Large intestine (tissue), 3 donors: ENCODE measurements at regions not wholly inside any gene's neighbourhood (a gene's known extent, or its start where the extent isn't known, plus 50 kb on each side); places are given as distances from the start of the nearest gene placed in this dataset.

Experiments
- DNase-seq, 2 donors: peaks; one replicate each; pipeline versions ENCODE4 v3.0.0 to v3.0.0-alpha.2; 2013
- H3K27ac ChIP-seq: one replicate; pipeline ENCODE4 v1.5.1; 2013; ENCODE audit warnings: low read length
- H3K27me3 ChIP-seq: 2 replicates; pipeline ENCODE4 v1.6.1; 2013; ENCODE audit warnings: low read length; ENCODE audit not compliant: control insufficient read depth, insufficient read depth
- H3K36me3 ChIP-seq: 2 replicates; pipeline ENCODE4 v1.6.1; 2013; ENCODE audit warnings: low read length; ENCODE audit not compliant: control insufficient read depth, insufficient read depth
- H3K4me1 ChIP-seq: one replicate; pipeline ENCODE4 v1.6.1; 2013; ENCODE audit warnings: low read length; ENCODE audit not compliant: control insufficient read depth, insufficient read depth
- H3K4me3 ChIP-seq: one replicate; pipeline ENCODE4 v1.5.1; 2013; ENCODE audit warnings: low read length
- H3K9me3 ChIP-seq: one replicate; pipeline ENCODE4 v1.6.1; 2013; ENCODE audit warnings: mild to moderate bottlenecking, low read depth, low read length, moderate library complexity; ENCODE audit not compliant: control insufficient read depth
- WGBS: methylation state at CpG from one replicate; pipeline ENCODE4 v1.1.5; 2013; ENCODE audit warnings: low lambda C conversion rate; ENCODE audit not compliant: insufficient coverage; 5-methylcytosine and 5-hydroxymethylcytosine counted together

GRCh38 chr4:35614120-35614519, 630.2 kb downstream of the ARAP2 start:
- H3K4me3 ChIP-seq: no peak overlapping the region
- H3K4me1 ChIP-seq: no peaks in the 10 kb centered on the region
- H3K9me3 ChIP-seq: no peaks in the 10 kb centered on the region
- no peak for DNase-seq
- H3K27ac ChIP-seq: no peak overlapping the region
- H3K27me3 ChIP-seq: no peaks in the 10 kb centered on the region
- no peaks in the 10 kb centered on the region for H3K36me3 ChIP-seq
- WGBS: 71% methylated on average over 2 of the region's 2 CpGs

DNA sequence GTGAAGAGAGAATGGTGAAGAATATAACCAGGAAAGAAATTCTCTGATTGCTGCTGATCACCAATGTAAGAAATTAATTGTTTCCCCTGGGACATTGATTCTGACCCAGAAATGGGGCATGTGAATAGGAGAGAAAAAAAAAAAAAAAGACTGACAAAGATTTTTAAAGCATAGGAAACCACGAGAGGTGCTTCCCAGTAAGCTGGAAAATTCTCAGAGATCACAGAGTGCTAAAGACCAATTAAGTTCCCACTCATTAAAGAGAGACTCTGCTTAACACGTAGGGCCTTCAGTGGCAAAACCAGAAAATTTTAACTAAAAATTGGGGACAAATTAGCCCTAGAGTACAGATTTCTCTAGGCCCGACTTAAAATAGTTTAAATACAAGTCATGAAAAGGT, 604.4 kb downstream of the ARAP2 start:
- Histone ChIP-seq H3K9me3 (no peaks in the 10 kb centered on the region), H3K36me3 (no peaks in the 10 kb centered on the region), H3K27ac (no peak overlapping the region), H3K4me1 (no peaks in the 10 kb centered on the region), H3K27me3 (no peaks in the 10 kb centered on the region), H3K4me3 (no peak overlapping the region)
- no peak for DNase-seq
- WGBS: no CpG with 5 or more reads among the region's 3 CpGs

DNA sequence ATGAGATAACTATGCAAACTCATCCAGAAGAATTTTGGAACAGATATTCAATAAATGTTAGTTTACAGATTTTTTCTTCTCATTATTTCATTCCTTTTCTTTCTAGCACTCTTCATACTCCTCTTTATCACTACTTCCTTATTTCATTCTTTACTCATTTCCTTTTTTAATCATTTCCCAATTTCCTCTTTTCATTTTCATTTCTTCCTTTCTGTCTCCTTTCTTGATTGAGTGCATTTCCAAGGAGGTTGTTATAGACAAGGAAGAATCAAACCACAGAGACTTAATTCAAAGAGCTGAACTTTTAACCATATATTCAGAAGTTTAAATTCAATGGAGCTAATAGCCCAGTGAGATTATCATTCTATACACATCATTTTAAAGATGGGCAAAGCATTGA, 600.7 kb downstream of the ARAP2 start:
- no peak overlapping the region for H3K4me3 ChIP-seq
- H3K27ac ChIP-seq: no peak overlapping the region
- no peaks in the 10 kb centered on the region for H3K4me1 ChIP-seq
- no peaks in the 10 kb centered on the region for H3K9me3 ChIP-seq
- no peaks in the 10 kb centered on the region for H3K27me3 ChIP-seq
- no peaks in the 10 kb centered on the region for H3K36me3 ChIP-seq
- DNase-seq: no peak

DNA sequence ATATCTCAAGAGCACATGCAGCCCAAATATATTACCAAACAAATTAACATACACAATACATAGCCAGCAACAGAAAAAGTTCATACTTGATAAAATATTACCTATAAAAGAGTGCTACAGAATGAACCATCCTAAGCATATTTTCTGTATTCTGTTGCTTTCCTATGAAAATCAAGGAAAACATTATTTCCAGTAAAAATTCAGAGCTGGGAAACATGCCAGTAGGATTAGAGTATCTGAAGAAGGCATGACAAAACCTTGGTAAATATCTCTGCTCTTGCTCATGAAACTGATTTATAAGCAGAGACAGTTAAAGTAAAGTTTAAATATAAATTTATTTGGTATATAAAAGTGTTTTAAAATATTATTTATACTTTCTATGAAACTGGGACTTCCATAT, 599.7 kb downstream of the ARAP2 start:
- Histone ChIP-seq H3K27ac (no peak overlapping the region), H3K4me1 (no peaks in the 10 kb centered on the region), H3K27me3 (no peaks in the 10 kb centered on the region), H3K9me3 (no peaks in the 10 kb centered on the region), H3K36me3 (no peaks in the 10 kb centered on the region), H3K4me3 (no peak overlapping the region)
- no peak for DNase-seq

DNA sequence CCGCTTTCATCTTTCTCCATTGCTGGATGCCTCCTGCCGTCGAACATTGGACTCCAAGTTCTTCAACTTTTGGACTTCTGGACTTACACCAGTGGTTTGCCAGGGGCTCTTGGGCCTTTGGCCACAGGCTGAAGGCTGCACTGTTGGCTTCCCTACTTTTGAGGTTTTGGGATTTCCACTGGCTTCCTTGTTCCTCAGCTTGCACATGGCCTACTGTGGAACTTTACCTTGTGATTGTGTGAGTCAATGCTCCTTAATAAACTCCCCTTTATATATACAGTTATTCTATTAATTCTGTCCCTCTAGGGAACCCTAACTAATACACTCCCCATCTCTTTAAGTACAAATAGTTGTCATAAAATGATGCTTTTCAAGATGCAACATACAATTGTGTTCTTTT, 595.3 kb downstream of the ARAP2 start:
- Histone ChIP-seq H3K4me3 (no peak overlapping the region), H3K36me3 (no peaks in the 10 kb centered on the region), H3K27me3 (no peaks in the 10 kb centered on the region), H3K9me3 (no peaks in the 10 kb centered on the region), H3K27ac (no peak overlapping the region), H3K4me1 (no peaks in the 10 kb centered on the region)
- WGBS: 100% methylated on average over 2 of the region's 3 CpGs
- no peak for DNase-seq

GRCh38 chr4:35649778-35650177, 594.5 kb downstream of the ARAP2 start:
- Histone ChIP-seq H3K27me3 (no peaks in the 10 kb centered on the region), H3K36me3 (no peaks in the 10 kb centered on the region), H3K9me3 (no peaks in the 10 kb centered on the region), H3K4me1 (no peaks in the 10 kb centered on the region), H3K27ac (no peak overlapping the region), H3K4me3 (no peak overlapping the region)
- no peak for DNase-seq

DNA sequence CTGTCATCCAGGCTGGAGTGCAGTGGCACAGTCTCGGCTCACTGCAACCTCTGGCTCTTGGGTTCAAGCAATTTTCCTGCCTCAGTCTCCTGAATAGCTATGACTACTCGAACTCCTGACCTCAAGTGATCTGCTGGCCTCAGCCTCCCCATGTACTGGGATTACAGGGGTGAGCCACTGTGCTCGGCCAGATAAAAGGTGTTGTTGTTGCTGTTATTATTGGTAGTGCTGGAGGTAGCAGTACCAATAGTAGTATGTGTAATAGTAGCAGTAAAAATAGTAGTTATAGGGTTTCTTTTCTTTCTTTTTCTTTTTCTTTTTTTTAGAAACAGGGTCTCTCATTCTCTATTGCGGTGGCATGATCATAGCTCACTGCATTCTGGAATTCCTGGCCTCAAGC, 592.1 kb downstream of the ARAP2 start:
- H3K9me3 ChIP-seq: no peaks in the 10 kb centered on the region
- H3K36me3 ChIP-seq: no peaks in the 10 kb centered on the region
- H3K4me1 ChIP-seq: no peaks in the 10 kb centered on the region
- DNase-seq: no peak
- 100% methylated on average over 1 of the region's 4 CpGs for WGBS
- no peaks in the 10 kb centered on the region for H3K27me3 ChIP-seq
- H3K27ac ChIP-seq: no peak overlapping the region
- no peak overlapping the region for H3K4me3 ChIP-seq

- no peak for DNase-seq
- H3K4me3 ChIP-seq: no peak overlapping the region
- no peak overlapping the region for H3K27ac ChIP-seq
- no peaks in the 10 kb centered on the region for H3K4me1 ChIP-seq
- no peaks in the 10 kb centered on the region for H3K36me3 ChIP-seq
- H3K9me3 ChIP-seq: no peaks in the 10 kb centered on the region
- H3K27me3 ChIP-seq: no peaks in the 10 kb centered on the region
Observed at GRCh38 chr4:35653451-35653850, 590.9 kb downstream of the ARAP2 start.

DNA sequence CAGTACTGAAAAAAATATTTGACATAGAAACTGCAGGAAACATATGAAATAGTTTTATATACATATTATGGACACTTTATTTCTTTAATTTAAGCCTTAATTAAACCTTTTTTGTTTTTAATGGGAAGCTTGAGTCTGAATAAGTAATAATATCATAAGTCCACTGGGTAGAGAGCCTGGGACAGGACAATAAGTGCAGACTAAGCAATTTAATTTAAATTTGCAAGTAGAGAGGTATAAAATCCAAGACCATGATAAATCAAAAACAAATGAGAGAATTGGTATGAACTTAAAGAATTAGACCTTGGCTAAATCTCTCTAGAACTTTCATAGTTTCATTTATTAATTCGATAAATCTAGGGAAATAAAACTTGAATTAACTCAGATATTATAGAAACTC, 571.2 kb downstream of the ARAP2 start:
- Histone ChIP-seq H3K4me3 (no peak overlapping the region), H3K27me3 (no peaks in the 10 kb centered on the region), H3K27ac (no peak overlapping the region), H3K9me3 (no peaks in the 10 kb centered on the region), H3K4me1 (no peaks in the 10 kb centered on the region), H3K36me3 (no peaks in the 10 kb centered on the region)
- DNase-seq: no peak
- 89% methylated on average over 1 of the region's 1 CpG for WGBS

DNA sequence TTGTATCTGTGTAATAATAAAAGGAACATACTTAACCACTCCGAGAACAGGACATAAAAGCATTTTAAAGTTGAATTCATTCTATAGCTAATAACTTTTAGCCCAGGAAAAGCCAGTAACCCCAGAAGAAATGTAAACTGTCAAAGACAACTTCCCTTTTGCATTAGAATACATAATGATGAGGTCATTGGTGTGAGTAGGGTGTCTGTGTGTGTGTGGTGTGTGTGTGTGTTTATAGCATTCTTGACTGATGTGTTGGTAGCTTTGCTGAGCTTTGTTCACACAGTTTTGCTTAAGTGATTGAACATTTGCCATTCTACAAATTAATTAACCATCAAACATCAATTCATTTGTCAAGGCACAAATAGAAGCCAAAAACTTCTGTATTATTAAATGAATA, 559.6 kb downstream of the ARAP2 start:
- no peak overlapping the region for H3K27ac ChIP-seq
- no peak overlapping the region for H3K4me3 ChIP-seq
- no peaks in the 10 kb centered on the region for H3K36me3 ChIP-seq
- no peaks in the 10 kb centered on the region for H3K27me3 ChIP-seq
- no peaks in the 10 kb centered on the region for H3K4me1 ChIP-seq
- H3K9me3 ChIP-seq: no peaks in the 10 kb centered on the region
- no CpG with 5 or more reads among the region's 1 CpG for WGBS
- no peak for DNase-seq

DNA sequence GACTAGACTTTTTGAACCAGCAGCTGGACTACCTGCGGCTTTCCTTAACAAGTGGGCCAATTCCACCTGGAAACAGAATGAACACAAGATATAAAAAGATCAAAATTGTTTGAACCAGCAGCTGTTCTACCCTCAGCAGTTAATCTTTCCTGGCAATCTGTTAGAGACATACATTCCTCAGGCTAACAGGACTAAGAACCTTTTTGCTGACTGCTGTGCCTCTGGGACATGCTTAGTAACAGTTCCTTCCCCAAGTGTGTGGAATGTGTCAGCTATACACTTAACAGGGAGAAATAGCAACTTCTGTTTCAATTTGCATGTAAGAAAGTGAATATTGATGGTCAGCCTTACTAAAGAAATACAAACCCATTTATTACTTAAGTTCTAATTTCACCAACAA, 554.4 kb downstream of the ARAP2 start:
- no peaks in the 10 kb centered on the region for H3K9me3 ChIP-seq
- no peaks in the 10 kb centered on the region for H3K4me1 ChIP-seq
- WGBS: no CpG with 5 or more reads among the region's 1 CpG
- no peak overlapping the region for H3K27ac ChIP-seq
- H3K4me3 ChIP-seq: no peak overlapping the region
- no peaks in the 10 kb centered on the region for H3K36me3 ChIP-seq
- no peaks in the 10 kb centered on the region for H3K27me3 ChIP-seq
- no peak for DNase-seq

DNA sequence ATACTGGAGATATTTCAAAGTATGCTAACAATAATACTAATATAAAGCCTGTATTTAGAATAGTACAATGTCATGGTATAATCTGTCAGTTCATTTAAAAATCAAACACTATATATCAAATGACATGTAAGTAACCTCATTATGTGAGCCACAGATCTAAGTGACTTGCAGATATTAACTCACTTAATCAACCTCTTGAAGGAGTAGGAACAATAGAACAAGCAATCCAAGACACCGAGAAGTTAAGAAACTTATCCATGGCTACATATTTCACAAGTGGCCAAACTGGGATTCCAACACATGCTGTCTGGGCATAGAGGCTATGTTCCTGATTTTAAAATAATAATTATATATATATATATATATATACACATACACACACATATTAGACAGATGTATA, 554.0 kb downstream of the ARAP2 start:
- H3K27me3 ChIP-seq: no peaks in the 10 kb centered on the region
- DNase-seq: no peak
- H3K4me1 ChIP-seq: no peaks in the 10 kb centered on the region
- H3K27ac ChIP-seq: no peak overlapping the region
- H3K4me3 ChIP-seq: no peak overlapping the region
- WGBS: 100% methylated on average over 1 of the region's 1 CpG
- H3K9me3 ChIP-seq: no peaks in the 10 kb centered on the region
- no peaks in the 10 kb centered on the region for H3K36me3 ChIP-seq
